ENCODE measurements at regions not wholly inside any gene's neighbourhood (a gene's known extent, or its start where the extent isn't known, plus 50 kb on each side); places are given as distances from the start of the nearest gene placed in this dataset.

DNA sequence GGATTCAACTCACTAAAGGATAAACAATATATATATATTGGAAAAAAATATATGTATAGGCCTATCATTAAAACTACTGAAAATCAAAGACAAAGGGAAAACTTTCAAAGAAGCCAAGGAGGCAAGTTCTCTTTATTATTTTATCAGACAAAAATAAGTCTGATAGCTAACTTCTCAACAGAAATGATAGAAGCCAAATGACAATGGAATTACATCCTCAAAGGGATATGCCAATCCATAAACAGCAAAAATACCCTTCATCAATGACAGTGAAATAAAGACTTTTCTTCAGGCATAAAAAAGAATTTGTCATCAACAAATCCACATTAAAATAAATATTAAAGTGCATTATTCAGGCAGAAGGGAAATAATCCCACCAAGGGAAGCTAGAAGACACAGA lies 393.4 kb downstream of the ZFHX3 start:
- DNase-seq, result no peak

DNA sequence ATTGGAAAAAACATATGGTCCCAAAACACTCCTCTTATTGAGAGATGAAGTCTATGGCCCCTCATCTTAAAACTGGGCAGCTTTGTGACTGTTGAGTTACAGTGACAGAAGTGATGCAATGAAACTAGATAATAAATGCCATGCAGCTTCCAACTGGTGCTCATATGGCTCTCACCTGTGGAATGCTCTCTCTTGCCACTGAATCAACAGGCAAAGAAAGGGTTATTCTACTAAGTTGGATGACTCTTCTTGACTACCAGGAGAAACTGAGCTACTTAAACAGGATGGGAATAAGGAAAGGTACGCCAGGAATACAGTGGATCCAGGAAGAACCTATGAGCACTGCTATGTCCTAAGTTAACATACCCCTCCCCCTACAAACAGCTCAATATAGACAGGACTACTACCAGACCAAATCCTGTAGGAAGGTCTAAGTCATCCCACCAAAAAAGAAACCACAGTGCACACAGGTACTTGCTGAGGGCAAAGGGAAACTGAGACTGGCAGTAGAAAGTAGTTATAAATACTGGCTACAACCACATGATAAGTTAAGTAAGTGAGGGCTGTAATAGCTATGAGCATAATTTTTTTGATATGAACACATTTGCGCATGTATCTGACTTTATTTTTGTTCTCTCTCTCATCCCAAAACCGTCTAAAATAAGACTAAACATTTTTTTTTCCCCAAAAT lies 398.5 kb downstream of the ZFHX3 start:
- no peak for DNase-seq

DNA sequence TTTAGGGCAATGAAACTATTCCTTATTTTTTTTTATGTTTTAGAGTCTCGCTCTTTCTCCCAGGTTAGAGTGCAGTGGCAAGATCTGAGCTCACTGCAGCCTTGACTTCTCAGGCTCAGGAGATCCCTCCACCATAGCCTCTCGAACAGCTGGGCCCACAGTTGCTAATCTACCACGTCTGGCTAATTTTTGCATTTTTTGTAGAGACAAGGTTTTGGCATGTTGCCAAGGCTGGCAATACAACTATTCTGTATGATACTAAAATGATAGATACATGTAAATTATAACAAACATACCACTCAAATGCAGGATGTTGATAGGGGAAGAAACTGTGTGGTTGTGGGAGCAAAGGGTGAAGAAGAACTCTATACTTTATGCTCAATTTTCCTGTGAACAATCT lies 401.3 kb downstream of the ZFHX3 start:
- DNase-seq, result no peak

DNA sequence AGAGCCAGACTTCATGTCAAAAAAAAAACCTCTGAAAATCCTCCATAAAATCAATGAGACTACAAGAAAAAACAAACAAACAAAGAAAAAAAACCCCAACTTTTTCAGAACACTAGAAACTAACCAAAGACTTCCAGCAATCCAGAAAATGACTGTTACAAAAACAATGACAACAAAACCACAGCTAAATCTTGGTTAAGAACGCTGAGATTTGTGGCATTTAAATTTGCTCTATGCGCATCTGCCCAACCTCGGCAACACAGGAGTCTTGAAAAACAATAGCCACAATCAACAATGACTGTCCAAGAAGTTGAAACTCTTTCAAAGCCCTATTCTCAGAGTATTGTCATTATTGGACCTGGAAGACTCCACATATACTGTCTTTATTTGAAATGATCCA lies 402.4 kb downstream of the ZFHX3 start:
- DNase-seq, result no peak

DNA sequence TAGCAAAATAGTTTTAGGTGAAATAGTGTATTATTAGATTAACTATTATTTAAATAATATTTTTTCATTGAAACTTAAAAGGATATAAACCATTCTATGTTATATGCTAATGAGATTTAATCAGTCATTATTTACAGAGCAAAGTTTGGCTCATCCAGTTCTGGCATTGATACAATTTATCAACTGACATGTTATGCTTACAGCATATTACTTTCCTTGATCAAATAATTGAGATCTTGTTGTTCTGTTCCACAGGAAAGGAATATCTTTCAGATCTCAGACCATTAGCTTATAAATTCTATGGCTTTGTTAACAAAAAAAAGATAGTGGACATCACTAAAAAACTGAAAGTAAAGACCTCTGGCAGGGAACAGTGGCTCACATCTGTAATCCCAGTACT lies 403.0 kb downstream of the ZFHX3 start:
- no peak for DNase-seq

DNA sequence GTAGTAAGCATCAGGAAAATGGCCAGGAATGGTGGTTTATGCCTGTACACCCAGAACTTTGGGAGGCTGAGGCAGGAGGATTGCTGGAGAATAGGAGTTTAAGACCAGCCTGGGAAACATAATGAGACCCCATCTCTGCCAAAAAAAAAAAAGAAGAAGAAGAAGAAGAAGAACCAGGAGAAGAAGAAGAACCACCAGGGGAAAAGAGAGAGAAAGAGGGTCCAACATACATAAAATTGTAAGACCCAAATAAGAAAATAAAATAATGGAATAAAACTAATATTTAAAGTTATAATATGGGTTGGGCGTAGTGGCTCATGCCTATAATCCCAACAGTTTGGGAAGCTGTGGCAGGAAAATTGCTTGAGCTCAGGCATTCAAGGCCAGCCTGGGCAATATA lies 408.4 kb downstream of the ZFHX3 start:
- no peak for DNase-seq

DNA sequence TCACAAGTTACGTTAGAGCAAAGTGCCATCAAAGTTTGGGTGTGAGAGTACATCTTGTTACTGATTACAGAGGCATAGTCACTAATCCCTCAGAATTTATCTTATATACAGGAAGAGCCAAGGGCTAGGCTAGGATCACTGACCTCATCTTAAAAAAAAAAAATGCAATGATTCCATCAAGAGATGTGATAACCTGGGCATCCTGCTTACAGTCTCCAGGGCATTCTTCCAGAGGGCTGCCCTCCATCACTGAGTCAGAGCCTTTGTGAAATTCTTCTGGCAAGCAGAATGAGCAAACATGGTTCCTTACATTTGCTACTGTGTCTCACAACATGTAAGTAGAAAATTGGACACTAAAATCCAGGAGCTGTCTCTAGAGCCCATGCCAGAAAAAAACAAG lies 410.6 kb downstream of the ZFHX3 start:
- DNase-seq, result no peak

DNA sequence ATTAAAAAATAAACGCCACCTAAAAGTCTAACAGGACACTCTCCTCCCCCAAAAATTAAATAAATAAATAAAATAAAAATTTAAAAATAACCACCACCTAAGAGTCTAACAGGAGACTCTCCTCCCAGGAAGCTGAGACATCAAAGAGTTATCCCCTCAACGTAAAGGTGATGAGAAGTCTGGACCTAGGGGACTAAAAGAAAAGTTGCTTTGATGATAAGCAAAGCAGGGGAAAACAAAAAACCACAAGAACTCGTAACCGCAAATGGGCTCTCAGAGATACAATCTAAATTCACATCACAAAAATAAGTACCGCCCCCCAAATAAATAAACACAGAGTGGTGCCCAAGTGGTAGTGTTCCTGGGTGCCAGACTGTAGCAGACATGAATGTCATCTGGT lies 412.2 kb downstream of the ZFHX3 start:
- no peak for DNase-seq

DNA sequence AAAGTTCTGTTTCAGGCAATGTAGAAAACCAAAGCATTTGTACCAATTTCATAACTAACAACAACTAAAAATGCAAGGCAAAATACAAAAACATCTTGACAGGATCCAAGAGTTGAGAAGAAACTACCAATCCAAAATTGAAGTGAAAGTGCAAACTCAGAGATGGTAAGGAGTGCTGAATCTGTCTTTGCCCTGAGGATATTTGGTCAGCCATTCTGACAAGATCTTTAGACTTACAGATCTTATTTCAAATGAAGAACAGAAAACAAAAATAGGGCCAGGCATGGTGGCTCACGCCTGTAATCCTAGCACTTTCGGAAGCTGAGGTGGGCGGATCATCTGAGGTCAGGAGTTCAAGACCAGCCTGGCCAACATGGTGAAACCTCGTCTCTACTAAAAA lies 412.8 kb downstream of the ZFHX3 start:
- no peak for DNase-seq

DNA sequence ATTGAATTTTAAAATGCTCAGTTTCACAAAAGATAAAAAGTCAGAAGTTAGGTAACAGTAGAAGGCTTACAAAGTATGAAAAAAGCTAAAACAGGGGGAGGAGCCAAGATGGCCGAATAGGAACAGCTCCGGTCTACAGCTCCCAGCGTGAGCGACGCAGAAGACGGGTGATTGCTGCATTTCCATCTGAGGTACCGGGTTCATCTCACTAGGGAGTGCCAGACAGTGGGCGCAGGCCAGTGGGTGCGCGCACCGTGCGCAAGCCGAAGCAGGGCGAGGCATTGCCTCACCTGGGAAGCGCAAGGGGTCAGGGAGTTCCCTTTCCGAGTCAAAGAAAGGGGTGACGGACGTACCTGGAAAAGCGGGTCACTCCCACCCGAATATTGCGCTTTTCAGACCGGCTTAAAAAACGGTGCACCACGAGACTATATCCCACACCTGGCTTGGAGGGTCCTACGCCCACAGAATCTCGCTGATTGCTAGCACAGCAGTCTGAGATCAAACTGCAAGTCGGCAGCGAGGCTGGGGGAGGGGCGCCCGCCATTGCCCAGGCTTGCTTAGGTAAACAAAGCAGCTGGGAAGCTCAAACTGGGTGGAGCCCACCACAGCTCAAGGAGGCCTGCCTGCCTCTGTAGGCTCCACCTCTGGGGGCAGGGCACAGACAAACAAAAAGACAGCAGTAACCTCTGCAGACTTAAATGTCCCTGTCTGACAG lies 420.6 kb downstream of the ZFHX3 start:
- peak; percentile 16 for DNase-seq

DNA sequence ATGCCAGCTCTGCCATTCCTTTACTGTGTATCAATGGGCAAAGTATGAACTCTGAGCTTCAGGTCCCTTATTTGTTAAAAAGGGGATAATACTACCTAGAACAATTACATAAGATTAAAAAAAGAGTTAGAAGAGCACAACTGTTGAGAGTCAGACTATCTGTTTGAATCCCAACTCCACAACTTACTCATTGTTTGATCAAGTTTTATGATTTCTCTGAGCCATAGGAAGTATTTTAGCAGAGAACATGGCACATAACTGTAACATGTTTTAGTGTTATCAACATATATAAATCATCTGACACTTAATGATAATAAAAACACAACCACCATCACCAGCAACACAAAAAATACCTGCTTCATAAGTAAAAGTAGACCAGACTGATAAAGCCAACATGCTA lies 421.3 kb downstream of the ZFHX3 start:
- no peak for DNase-seq

DNA sequence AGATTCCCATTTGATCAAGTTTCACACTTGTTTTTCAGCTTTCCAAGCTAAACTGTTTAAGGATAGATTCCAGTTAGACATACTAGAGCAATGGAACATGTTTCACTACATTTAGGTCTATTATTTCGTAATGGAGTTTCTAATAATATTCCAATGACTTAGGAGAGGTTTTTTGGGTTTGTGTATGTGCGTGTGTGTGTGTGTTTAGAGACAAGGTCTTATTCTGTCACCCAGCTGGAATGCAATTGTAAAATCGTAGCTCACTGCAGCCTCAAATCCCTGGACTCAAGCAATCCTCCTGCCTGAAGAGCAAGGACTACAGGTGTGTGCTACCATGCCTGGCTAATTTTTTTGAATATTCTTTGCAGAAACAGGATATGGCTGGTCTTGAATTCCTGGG lies 426.3 kb downstream of the ZFHX3 start:
- no peak for DNase-seq

DNA sequence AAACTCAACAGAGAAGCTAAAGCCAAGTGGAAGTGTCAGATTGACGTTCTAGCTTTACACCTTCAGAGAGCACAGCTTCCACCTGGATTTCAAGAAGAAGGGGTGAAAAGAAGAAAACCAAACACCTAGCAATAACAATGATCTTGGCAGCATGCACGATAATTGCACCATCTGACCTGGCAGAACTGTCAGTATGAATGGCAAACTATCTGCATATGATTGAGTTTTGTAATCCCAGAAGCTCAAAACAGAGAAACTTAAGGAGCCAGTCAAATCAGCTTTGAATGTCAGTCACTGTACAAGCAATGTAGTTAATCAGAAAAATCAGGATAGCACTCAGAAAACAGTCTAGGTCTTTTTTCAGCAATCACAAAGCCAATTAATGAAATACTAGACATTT lies 427.1 kb downstream of the ZFHX3 start:
- DNase-seq, result no peak

DNA sequence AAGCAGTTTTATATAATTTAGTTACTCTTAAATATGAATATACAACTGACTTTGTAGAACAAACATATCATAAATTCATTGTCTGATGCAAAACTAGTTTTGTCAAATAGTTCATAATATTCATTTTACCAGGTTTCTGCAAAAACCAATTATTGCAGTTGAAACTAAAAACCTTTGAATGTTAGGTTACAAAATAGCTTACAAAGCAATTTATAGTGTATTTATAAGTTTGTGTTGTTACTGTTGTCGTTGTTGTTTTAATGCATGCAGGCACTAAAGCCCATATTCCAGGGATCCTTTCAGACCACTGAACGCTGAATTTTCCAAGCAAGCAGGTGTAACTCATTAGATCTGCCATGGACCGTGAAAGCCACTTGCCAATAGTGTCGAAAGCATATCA lies 427.6 kb downstream of the ZFHX3 start:
- peak; percentile 66 for DNase-seq

DNA sequence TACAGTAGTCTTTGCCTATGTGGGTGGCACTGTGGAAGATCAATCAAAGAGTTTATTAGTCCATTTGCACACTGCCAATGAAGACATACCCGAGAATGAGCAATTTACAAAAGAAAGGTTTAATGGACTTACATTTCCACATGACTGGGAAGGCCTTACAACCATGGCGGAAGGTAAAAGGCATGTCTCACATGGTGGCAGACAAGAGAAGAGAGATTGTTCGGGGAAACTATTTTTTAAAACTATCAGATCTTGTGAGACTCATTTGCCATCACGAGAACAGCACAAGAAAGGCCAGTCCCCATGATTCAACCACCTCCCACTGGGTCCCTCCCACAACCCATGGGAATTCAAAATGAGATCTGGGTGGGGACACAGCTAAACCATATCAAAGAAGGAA lies 432.1 kb downstream of the ZFHX3 start:
- no peak for DNase-seq

DNA sequence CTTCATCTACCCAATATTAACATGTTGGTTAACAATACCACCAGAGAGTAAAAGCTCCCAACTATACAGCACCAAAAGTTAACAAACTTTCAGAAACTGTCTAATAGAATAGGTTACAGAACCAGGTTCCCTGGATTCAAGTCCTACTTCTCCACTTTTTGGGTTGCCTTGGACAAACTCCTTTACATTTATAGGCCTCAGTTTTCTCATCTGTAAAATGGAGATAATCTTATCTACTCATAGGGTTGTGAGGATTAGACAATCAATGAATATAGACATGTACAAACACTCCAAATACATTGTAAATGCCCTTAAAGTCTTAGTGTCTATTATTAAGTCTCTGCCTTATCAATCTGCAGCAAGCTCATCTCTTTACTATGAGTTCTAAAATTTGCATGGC lies 435.2 kb downstream of the ZFHX3 start:
- DNase-seq, result no peak

DNA sequence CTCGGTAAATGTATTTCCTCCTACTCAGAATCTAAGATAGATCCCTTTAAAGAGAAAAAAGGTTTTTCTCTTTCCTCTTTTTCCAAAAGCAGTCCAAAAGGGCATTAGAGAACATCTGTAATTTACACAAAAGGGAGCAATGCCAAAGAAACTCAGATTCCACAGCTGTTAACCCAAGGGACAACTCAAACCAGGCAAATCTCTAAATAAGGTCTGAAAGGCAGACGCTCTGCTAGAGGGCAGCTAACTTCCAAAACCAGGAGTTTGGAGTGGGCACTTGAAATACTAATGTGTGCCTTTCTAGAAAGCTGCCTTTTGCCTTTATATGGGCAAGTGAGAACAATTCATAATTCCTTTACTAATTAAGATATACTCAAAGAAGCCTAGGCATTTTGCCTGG lies 435.7 kb downstream of the ZFHX3 start:
- no peak for DNase-seq

DNA sequence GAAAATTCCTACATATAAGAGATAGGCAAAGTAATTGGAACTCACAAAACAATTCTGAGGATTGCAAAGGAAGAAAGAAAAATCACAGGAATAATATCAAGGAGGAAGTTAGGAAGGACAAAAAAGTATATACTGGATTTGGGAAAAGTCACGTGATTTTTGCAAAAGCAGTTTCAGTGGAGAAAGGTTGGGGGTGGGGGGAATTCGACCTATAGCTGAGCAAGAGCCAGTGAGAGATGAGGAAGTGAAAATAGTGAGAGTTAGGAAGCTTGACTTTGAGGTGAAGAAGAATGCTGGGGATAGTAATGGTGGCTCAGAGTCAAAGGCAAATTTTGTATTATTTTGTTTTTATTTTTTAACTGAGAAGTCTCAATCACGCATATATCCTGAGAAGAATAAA lies 438.0 kb upstream of the PMFBP1 start:
- no peak for DNase-seq

DNA sequence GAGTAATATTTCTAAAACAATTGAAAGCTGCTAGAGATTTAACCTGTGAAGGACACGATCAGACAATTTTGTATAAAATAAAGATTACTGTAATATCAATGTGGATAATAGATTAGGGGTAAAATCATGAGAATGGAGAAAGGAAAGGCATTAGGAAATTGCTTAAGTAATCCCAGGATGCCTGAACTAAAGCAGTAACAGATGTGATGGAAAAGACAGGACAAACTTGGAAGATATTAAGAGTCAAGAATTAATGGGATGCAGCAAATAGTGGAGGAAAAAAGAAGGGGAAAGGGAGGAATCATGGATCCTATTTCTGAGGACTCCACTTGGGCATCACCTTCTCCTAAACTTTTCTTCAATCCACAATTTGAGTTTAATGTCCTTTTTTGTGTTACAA lies 437.1 kb upstream of the PMFBP1 start:
- DNase-seq, result no peak

DNA sequence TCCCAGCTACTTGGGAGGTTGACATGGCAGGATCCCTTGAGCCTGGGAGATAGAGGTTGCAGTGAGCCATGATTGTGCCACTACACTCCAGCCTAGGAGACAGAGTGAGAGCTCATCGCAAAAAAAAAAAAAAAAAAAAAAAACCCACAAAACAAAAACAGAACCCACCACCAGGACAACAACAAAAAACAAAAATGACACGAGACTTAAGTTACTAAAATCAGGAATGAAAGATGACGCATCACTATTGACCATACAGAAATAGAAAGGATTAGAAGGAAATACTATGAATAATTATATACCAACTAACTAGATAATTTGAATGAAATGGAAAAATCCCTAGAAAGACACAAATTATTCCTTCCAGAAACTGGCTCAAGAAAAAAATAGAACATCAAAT lies 432.4 kb upstream of the PMFBP1 start:
- DNase-seq, result no peak

DNA sequence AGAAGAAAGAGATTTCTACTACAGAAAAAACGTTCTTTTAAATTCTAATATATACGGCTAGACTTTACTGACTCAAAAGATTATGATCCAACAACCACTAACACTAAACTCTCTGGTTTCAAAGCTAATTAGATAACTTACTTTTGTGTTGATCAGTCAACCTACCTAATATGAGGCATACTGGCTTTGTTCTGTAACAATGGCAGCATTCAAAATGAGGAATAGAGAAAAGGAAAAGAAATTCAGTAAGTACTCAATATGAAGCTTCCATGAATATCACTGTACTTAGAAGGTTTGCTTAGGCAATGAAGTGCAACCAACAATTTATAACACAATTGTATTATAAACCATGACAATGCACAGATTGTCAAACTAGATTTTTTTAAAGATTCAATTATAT lies 430.5 kb upstream of the PMFBP1 start:
- no peak for DNase-seq

DNA sequence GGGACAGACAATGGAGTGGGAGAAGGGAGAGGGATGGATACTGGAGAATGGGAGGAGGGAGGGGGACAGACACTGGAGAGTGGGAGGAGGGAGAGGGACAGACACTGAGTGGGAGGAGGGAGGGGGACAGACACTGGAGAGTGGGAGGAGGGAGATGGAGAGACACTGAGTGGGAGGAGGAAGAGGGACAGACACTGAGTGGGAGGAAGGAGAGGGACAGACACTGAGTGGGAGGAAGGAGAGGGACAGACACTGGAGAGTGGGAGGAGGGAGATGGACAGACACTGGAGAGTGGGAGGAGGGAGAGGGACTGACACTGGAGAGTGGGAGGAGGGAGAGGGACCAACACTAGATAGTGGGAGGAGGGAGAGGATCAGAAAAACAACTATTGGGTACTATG lies 426.7 kb upstream of the PMFBP1 start:
- DNase-seq, result no peak

DNA sequence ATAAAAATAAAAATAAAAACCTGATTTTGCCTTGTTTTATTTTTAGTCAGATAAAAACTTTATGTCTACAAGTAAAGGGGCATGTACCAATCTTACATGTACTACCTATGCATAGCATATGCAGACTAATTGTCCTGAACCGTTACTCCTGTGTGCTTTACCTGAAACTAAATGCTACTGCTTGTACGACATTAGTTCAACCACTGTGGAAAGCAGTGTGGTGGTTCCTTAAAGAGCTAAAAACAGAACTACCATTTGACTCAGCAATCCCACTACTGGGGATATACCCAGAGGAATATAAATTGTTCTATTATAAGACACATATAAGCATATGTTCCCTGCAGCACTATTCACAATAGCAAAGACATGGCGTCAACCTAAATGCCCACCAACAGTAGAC lies 426.0 kb upstream of the PMFBP1 start:
- DNase-seq, result no peak

DNA sequence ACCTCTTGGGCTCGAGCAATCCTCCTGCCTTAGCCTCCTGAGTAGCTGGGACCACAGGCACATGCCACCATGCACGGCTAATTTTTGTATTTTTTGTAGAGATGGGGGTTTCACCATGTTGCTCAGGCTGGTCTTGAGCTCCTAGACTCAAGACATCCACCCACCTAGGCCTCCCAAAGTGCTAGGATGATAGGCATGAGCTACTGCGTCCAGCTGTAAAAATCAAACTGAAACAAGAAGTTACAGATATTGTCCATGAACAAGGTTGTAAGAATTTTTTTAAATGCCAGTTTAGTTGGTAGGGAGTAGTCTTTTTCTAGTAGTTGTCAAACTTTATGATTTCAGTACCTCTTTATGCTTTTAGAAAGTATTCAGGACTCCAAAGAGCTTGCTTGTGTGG lies 424.4 kb upstream of the PMFBP1 start:
- no peak for DNase-seq

Measured in NCI-H345 (cell line).